D721Med (cell line): ENCODE measurements at regions not wholly inside any gene's neighbourhood (a gene's known extent, or its start where the extent isn't known, plus 50 kb on each side); places are given as distances from the start of the nearest gene placed in this dataset.

Source experiments
- DNase-seq: peaks from one replicate; pipeline ENCODE4 v3.0.0; 2011; ENCODE audit warnings: low spot score; ENCODE audit not compliant: insufficient read length
- FAIRE-seq: peaks from 2 replicates; lab custom pipeline; 2011; peaks lifted over from hg19 to GRCh38; lab: Jason Lieb, UNC
- CTCF ChIP-seq: IDR thresholded peaks from 2 replicates; pipeline ENCODE4 v1.5.1; 2012; ENCODE audit warnings: mild to moderate bottlenecking, control low read depth; ENCODE audit not compliant: insufficient read depth; ENCODE audit errors: missing control alignments

DNA sequence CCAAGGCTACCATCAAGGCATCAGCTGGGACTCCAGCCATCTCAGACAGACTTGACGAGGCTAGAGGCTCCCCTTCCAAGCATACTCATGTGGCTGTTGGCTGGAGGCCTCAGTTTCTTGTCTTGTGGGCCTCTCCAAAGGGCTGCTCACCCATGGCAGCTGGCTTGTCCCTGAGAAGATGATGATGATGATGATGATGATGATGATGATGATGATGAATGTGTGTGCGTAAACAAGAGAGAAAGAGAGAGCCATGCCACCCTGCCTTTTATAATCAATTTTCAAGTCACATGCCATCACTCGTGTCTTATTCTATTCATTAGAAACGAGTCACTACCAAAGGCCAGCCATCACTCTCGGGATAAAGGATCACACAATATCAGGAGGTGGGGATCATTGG is 60.5 kb upstream of the ADGRG2 start:
- DNase-seq (no peak), FAIRE-seq (no peak)
- TF ChIP-seq CTCF, result no peak

GRCh38 chrX:19183761-19184477 is 61.7 kb upstream of the ADGRG2 start:
- DNase-seq (no peak), FAIRE-seq (no peak)
- TF ChIP-seq CTCF, result no peak

DNA sequence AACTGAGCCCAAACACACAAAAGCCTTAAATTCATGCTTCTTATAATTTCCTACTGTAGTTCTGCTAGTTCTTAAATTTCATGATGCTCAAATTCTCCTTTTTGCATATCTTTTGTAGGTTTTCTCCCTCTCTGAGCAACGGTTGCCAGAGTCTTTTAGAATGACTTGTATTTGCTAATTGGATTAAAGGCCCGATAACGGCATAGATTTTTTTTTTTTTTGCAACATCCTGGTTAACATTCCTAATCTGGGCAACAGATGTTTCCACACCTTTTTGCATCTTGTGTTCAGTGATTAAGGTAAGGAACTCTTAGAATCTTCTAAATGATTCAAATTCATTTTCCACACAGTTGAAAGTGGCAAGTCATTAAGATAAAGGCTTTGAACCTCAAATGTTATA is 66.3 kb upstream of the ADGRG2 start:
- TF ChIP-seq CTCF, result no peak
- no peak for DNase-seq
- peak; percentile 51 for FAIRE-seq

GRCh38 chrX:19190902-19191301 is 68.6 kb upstream of the ADGRG2 start:
- DNase-seq (no peak), FAIRE-seq (no peak)
- TF ChIP-seq CTCF, result no peak

GRCh38 chrX:19193565-19193964 is 71.3 kb upstream of the ADGRG2 start:
- no peak for FAIRE-seq
- no peak for DNase-seq
- TF ChIP-seq CTCF, result no peak

- no peak for DNase-seq
- FAIRE-seq, result no peak
- TF ChIP-seq CTCF, result no peak
These were observed 72.3 kb upstream of the ADGRG2 start for GRCh38 chrX:19194285-19195242.
